Sigmoid colon (tissue), 6 donors: ENCODE measurements at regions not wholly inside any gene's neighbourhood (a gene's known extent, or its start where the extent isn't known, plus 50 kb on each side); places are given as distances from the start of the nearest gene placed in this dataset.
A peak's percentile ranks its signal among the peaks of the same experiment; 100 is the strongest.

ENCODE experiments used
- DNase-seq: peaks from one replicate; pipeline ENCODE4 v3.0.0-alpha.2; 2019
- H3K27ac ChIP-seq, 4 donors: fragments of 200-600 bp; sonication (generic); one replicate each; pipeline ENCODE4 v1.5.1; 2016 to 2019; ENCODE audit warnings: mild to moderate bottlenecking in 1 of 4
- H3K27me3 ChIP-seq, 3 donors: fragments of 200-600 bp; sonication (generic); one replicate each; pipeline ENCODE4 v1.5.1; 2019; ENCODE audit warnings: mild to moderate bottlenecking in 1 of 3
- H3K36me3 ChIP-seq, 4 donors: fragments of 200-600 bp; sonication (generic); one replicate each; pipeline ENCODE4 v1.5.1; 2016 to 2019
- H3K4me1 ChIP-seq, 4 donors: fragments of 200-600 bp; sonication (generic); one replicate each; pipeline ENCODE4 v1.5.1; 2017 to 2019
- H3K4me3 ChIP-seq, 4 donors: fragments of 200-600 bp; sonication (generic); one replicate each; pipeline ENCODE4 v1.5.1; 2017 to 2019; ENCODE audit warnings: mild to moderate bottlenecking in 2 of 4, moderate library complexity in 1 of 4
- H3K9me3 ChIP-seq, 4 donors: fragments of 200-600 bp in 3 of 4; sonication (generic) in 3 of 4; one replicate each; pipeline versions ENCODE4 v1.5.1 to v1.6.1; 2013 to 2019
- EP300 ChIP-seq, 4 donors: sonication (generic); formaldehyde crosslinking; IDR thresholded peaks; one replicate each; pipeline ENCODE4 v1.6.1; 2017; ENCODE audit warnings: antibody characterized with exemption in 4 of 4
- POLR2A ChIP-seq, 2 donors: fragments of 450-650 bp; IDR thresholded peaks; one replicate each; pipeline ENCODE4 v1.6.1; 2016; ENCODE audit warnings: antibody characterized with exemption in 2 of 2, mild to moderate bottlenecking in 2 of 2, moderate library complexity in 2 of 2
- POLR2AphosphoS5 ChIP-seq, 4 donors: sonication (generic); formaldehyde crosslinking; IDR thresholded peaks; one replicate each; pipeline ENCODE4 v1.6.1; 2017; ENCODE audit warnings: antibody characterized with exemption in 4 of 4
- WGBS, 2 donors: extraction: QIAGEN DNeasy Blood & Tissue Kit; methylation state at CpG; one replicate each; pipeline ENCODE4 v1.1.7; 2013; 5-methylcytosine and 5-hydroxymethylcytosine counted together
- intact Hi-C: fragments of 100-400 bp; cut with DNase I; formaldehyde crosslinking; loops from one replicate; pipeline ENCODE4 v1.15.1; 2023
- TF ChIP-seq, protein P1 (sequence below), 4 experiments: fragments of 450-650 bp in 3 of 4; fragments of 200-600 bp in 1 of 4; IDR thresholded peaks; one replicate each; pipeline ENCODE4 v1.5.1; 2016 to 2019; ENCODE audit warnings: antibody characterized with exemption in 4 of 4, mild to moderate bottlenecking in 3 of 4, moderate library complexity in 2 of 4
- donor health status: healthy with polysubstance abuse.
- donor health status: healthy.

- no peak for DNase-seq
- H3K4me3 ChIP-seq: no peak overlapping the region
- H3K27me3 ChIP-seq: no peaks in the 10 kb centered on the region
- H3K9me3 ChIP-seq: peaks cover 0 to 2% (median 0%) of the 10 kb centered on the region in 4 donors
- WGBS, 2 donors: 84 to 85% methylated on average over 1 of the region's 1 CpG
- TF ChIP-seq, protein P1, sequence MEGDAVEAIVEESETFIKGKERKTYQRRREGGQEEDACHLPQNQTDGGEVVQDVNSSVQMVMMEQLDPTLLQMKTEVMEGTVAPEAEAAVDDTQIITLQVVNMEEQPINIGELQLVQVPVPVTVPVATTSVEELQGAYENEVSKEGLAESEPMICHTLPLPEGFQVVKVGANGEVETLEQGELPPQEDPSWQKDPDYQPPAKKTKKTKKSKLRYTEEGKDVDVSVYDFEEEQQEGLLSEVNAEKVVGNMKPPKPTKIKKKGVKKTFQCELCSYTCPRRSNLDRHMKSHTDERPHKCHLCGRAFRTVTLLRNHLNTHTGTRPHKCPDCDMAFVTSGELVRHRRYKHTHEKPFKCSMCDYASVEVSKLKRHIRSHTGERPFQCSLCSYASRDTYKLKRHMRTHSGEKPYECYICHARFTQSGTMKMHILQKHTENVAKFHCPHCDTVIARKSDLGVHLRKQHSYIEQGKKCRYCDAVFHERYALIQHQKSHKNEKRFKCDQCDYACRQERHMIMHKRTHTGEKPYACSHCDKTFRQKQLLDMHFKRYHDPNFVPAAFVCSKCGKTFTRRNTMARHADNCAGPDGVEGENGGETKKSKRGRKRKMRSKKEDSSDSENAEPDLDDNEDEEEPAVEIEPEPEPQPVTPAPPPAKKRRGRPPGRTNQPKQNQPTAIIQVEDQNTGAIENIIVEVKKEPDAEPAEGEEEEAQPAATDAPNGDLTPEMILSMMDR (IDR thresholded peaks at IDR 0.05): no peak
- no peak for TF ChIP-seq POLR2A (IDR thresholded peaks at IDR 0.05)
- no peak for TF ChIP-seq POLR2AphosphoS5 (IDR thresholded peaks at IDR 0.05)
- H3K4me1 ChIP-seq: no peaks in the 10 kb centered on the region
- no peaks in the 10 kb centered on the region for H3K36me3 ChIP-seq
- H3K27ac ChIP-seq: no peak overlapping the region
- intact Hi-C loops: no loop called here
Measured at GRCh38 chr4:81852031-81852715, 380.5 kb upstream of the RASGEF1B start.

- intact Hi-C loops: no loop called here
- Histone ChIP-seq H3K4me3 (no peak overlapping the region), H3K36me3 (no peaks in the 10 kb centered on the region), H3K9me3 (peaks cover 0 to 2% (median 0%) of the 10 kb centered on the region in 4 donors), H3K27ac (no peak overlapping the region), H3K4me1 (no peaks in the 10 kb centered on the region), H3K27me3 (no peaks in the 10 kb centered on the region)
- no peak for DNase-seq
- WGBS, 2 donors: 52 to 63% methylated on average over 1 of the region's 1 CpG
- no peak for TF ChIP-seq POLR2AphosphoS5 (IDR thresholded peaks at IDR 0.05)
- no peak for TF ChIP-seq POLR2A (IDR thresholded peaks at IDR 0.05)
Measured at GRCh38 chr4:81850701-81851100, 379.0 kb upstream of the RASGEF1B start.

GRCh38 chr4:81845761-81846160, 374.1 kb upstream of the RASGEF1B start:
- Histone ChIP-seq H3K9me3 (no peaks in the 10 kb centered on the region), H3K36me3 (no peaks in the 10 kb centered on the region), H3K27me3 (no peaks in the 10 kb centered on the region), H3K27ac (no peak overlapping the region), H3K4me3 (no peak overlapping the region), H3K4me1 (no peaks in the 10 kb centered on the region)
- WGBS, 2 donors: 63 to 76% methylated on average over 3 of the region's 3 CpGs
- DNase-seq: no peak
- intact Hi-C loops: loop anchor here (1.0 to 10.0 kb wide), 3 partner anchors 378 to 439 kb away; no protein-coding TSS in a partner anchor
- TF ChIP-seq POLR2A (IDR thresholded peaks at IDR 0.05): no peak
- no peak for TF ChIP-seq EP300 (IDR thresholded peaks at IDR 0.05)
- TF ChIP-seq, protein P1 (IDR thresholded peaks at IDR 0.05): no peak
- no peak for TF ChIP-seq POLR2AphosphoS5 (IDR thresholded peaks at IDR 0.05)

DNA sequence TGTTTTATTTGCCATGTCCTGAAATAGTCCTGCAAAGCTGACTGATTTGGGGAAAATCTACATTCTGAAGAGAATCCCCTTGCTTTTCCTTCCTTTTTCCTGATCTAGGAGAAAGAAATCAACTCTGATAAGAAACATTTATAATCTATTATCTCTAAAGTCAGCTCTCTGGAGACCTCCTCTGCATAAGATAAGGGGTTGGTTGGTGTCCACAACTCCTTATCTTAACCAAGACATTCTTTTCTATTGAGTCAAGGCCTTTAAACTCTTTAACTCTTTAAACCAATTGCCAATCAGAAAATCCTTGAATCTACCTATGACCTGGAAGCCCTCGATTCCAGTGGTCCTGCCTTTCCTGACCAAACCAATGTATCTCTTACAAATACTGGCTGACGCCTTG, 373.6 kb upstream of the RASGEF1B start:
- no peak overlapping the region for H3K27ac ChIP-seq
- intact Hi-C loops: loop anchor here (1.0 to 10.0 kb wide), 3 partner anchors 378 to 440 kb away; no protein-coding TSS in a partner anchor
- no peaks in the 10 kb centered on the region for H3K27me3 ChIP-seq
- TF ChIP-seq EP300 (IDR thresholded peaks at IDR 0.05) (no peak), POLR2AphosphoS5 (IDR thresholded peaks at IDR 0.05) (no peak), POLR2A (IDR thresholded peaks at IDR 0.05) (no peak)
- TF ChIP-seq, protein P1 (IDR thresholded peaks at IDR 0.05): no peak
- H3K9me3 ChIP-seq: no peaks in the 10 kb centered on the region
- H3K4me1 ChIP-seq: no peaks in the 10 kb centered on the region
- WGBS, 2 donors: 86 to 88% methylated on average over 2 of the region's 2 CpGs
- DNase-seq: no peak
- H3K4me3 ChIP-seq: no peak overlapping the region
- H3K36me3 ChIP-seq: no peaks in the 10 kb centered on the region

GRCh38 chr4:81844717-81845116, 373.0 kb upstream of the RASGEF1B start:
- no peaks in the 10 kb centered on the region for H3K36me3 ChIP-seq
- no peaks in the 10 kb centered on the region for H3K9me3 ChIP-seq
- WGBS, 2 donors: 1 to 2% methylated on average over 3 of the region's 3 CpGs
- no peak for TF ChIP-seq EP300 (IDR thresholded peaks at IDR 0.05)
- TF ChIP-seq, protein P1 (IDR thresholded peaks at IDR 0.05): peak; percentile 54 to 75 (median 68)
- intact Hi-C loops: loop anchor here (1.0 to 10.0 kb wide), 3 partner anchors 377 to 440 kb away; no protein-coding TSS in a partner anchor
- H3K27ac ChIP-seq: no peak overlapping the region
- H3K27me3 ChIP-seq: no peaks in the 10 kb centered on the region
- H3K4me1 ChIP-seq: no peaks in the 10 kb centered on the region
- H3K4me3 ChIP-seq: no peak overlapping the region
- peak; percentile 79 for DNase-seq
